H1 (cell line): ENCODE measurements at regions not wholly inside any gene's neighbourhood (a gene's known extent, or its start where the extent isn't known, plus 50 kb on each side); places are given as distances from the start of the nearest gene placed in this dataset.

Source experiments
- CTCF ChIA-PET: fragments of 300-600 bp; sonication (Branson Sonifier 250); formaldehyde crosslinking; loops from one replicate; lab custom pipeline; 2021; ENCODE audit not compliant: partially characterized antibody; lab: Charles Lee
- POLR2A ChIA-PET: fragments of 300-600 bp; sonication (Branson Sonifier 250); formaldehyde crosslinking; loops from one replicate; lab custom pipeline; 2021; ENCODE audit warnings: inconsistent platforms; ENCODE audit not compliant: partially characterized antibody; lab: Charles Lee
- DNase-seq, 2 experiments: peaks; one replicate each; pipeline versions ENCODE4 v3.0.0 to v3.0.0-alpha.2; 2010 to 2022; ENCODE audit warnings: low spot score in 2 of 2, low read depth in 1 of 2, mixed read lengths in 1 of 2
- FAIRE-seq: peaks from 2 replicates; lab custom pipeline; 2011; peaks lifted over from hg19 to GRCh38; lab: Jason Lieb, UNC
- H2AFZ ChIP-seq: 2 replicates; pipeline ENCODE4 v1.8.1; 2012; ENCODE audit warnings: low read length, inconsistent platforms
- H2AK5ac ChIP-seq: 2 replicates; pipeline ENCODE4 v1.6.1; 2013; ENCODE audit warnings: low read depth, low read length
- H2BK120ac ChIP-seq: replicated peaks from 2 replicates; pipeline ENCODE3; 2013; ENCODE audit warnings: low read depth, low read length, inconsistent platforms
- H2BK12ac ChIP-seq: 2 replicates; pipeline ENCODE4 v1.6.1; 2013; ENCODE audit warnings: low read depth, low read length
- H2BK15ac ChIP-seq: 2 replicates; pipeline ENCODE4 v1.6.1; 2013; ENCODE audit warnings: low read length
- H2BK20ac ChIP-seq: 2 replicates; pipeline ENCODE4 v1.6.1; 2013; ENCODE audit warnings: low read length
- H2BK5ac ChIP-seq: 2 replicates; pipeline ENCODE4 v1.6.1; 2013; ENCODE audit warnings: low read depth, low read length
- H3K14ac ChIP-seq: 2 replicates; pipeline ENCODE4 v1.6.1; 2013; ENCODE audit warnings: inconsistent platforms; ENCODE audit not compliant: insufficient read length
- H3K18ac ChIP-seq: 2 replicates; pipeline ENCODE4 v1.6.1; 2013; ENCODE audit warnings: low read length; ENCODE audit errors: extremely low read depth
- H3K23ac ChIP-seq: 2 replicates; pipeline ENCODE4 v1.6.1; 2013; ENCODE audit warnings: inconsistent platforms; ENCODE audit not compliant: insufficient read length
- H3K23me2 ChIP-seq: 2 replicates; pipeline ENCODE4 v1.6.1; 2013; ENCODE audit warnings: low read depth, low read length
- H3K27ac ChIP-seq: 2 replicates; pipeline ENCODE4 v1.6.1; 2011; ENCODE audit warnings: low read depth, low read length, inconsistent platforms
- H3K27me3 ChIP-seq, 4 experiments: replicated peaks in 1 of 4; 1 replicate in 1 of 4; 2 replicates in 3 of 4; pipeline versions ENCODE4 v1.6.1 to v1.8.1; 2011 to 2013; ENCODE audit warnings: low read length in 3 of 4, mild to moderate bottlenecking in 3 of 4, inconsistent platforms in 2 of 4, mixed read lengths in 2 of 4, moderate library complexity in 1 of 4; ENCODE audit not compliant: control insufficient read depth in 3 of 4, insufficient read depth in 3 of 4; ENCODE audit errors: extremely low read depth in 1 of 4
- H3K36me3 ChIP-seq, 4 experiments: 2 replicates each; pipeline versions ENCODE4 v1.6.1 to v1.8.1; 2011 to 2013; ENCODE audit warnings: mild to moderate bottlenecking in 4 of 4, low read length in 3 of 4, moderate library complexity in 2 of 4, control low read depth in 1 of 4, inconsistent platforms in 1 of 4; ENCODE audit not compliant: insufficient read depth in 4 of 4, control insufficient read depth in 2 of 4
- H3K4ac ChIP-seq: replicated peaks from 2 replicates; pipeline ENCODE3; 2013; ENCODE audit warnings: low read length, low read depth, mixed read lengths, inconsistent platforms; ENCODE audit not compliant: insufficient read length
- H3K4me1 ChIP-seq, 4 experiments: replicated peaks in 1 of 4; 1 replicate in 1 of 4; 2 replicates in 3 of 4; pipeline versions ENCODE4 v1.6.1 to v1.8.1; 2011 to 2013; ENCODE audit warnings: low read length in 3 of 4, inconsistent platforms in 2 of 4, mixed read lengths in 1 of 4; ENCODE audit not compliant: insufficient read depth in 4 of 4, control insufficient read depth in 3 of 4
- H3K4me2 ChIP-seq, 2 experiments: 2 replicates each; pipeline versions ENCODE4 v1.6.1 to v1.8.1; 2011 to 2013; ENCODE audit warnings: low read depth in 2 of 2, low read length in 2 of 2, control low read depth in 1 of 2, inconsistent platforms in 1 of 2, mild to moderate bottlenecking in 1 of 2; ENCODE audit not compliant: insufficient read depth in 1 of 2
- H3K4me3 ChIP-seq, 4 experiments: fragments of 200-600, 300-600 bp in 1 of 4; sonication (generic), shearing (Covaris generic), sonication (Bioruptor Twin) in 1 of 4; 2 replicates each; pipeline versions ENCODE4 v1.5.1 to v1.8.1; 2011 to 2016; ENCODE audit warnings: low read length in 4 of 4, low read depth in 3 of 4, control low read depth in 2 of 4, inconsistent platforms in 2 of 4, mild to moderate bottlenecking in 2 of 4, mixed read lengths in 1 of 4, moderate library complexity in 1 of 4; ENCODE audit not compliant: insufficient read depth in 2 of 4; ENCODE audit errors: extremely low read depth in 1 of 4
- H3K56ac ChIP-seq: replicated peaks from 2 replicates; pipeline ENCODE3; 2013; ENCODE audit warnings: low read depth, mild to moderate bottlenecking, mixed read lengths, low read length, inconsistent platforms; ENCODE audit not compliant: insufficient read length
- H3K79me1 ChIP-seq: 2 replicates; pipeline ENCODE4 v1.6.1; 2013; ENCODE audit warnings: low read depth, low read length, control low read depth
- H3K79me2 ChIP-seq, 2 experiments: 2 replicates each; pipeline versions ENCODE4 v1.6.1 to v1.8.1; 2012 to 2013; ENCODE audit warnings: low read length in 2 of 2, mild to moderate bottlenecking in 2 of 2, inconsistent platforms in 1 of 2; ENCODE audit not compliant: insufficient read depth in 2 of 2, control insufficient read depth in 1 of 2
- H3K9ac ChIP-seq, 4 experiments: replicated peaks in 1 of 4; 1 replicate in 1 of 4; 2 replicates in 3 of 4; pipeline versions ENCODE4 v1.6.1 to v1.8.1; 2011 to 2013; ENCODE audit warnings: low read depth in 3 of 4, low read length in 3 of 4, control low read depth in 2 of 4, mild to moderate bottlenecking in 2 of 4, moderate library complexity in 2 of 4, inconsistent platforms in 1 of 4; ENCODE audit errors: extremely low read depth in 1 of 4
- H3K9me3 ChIP-seq, 2 experiments: 2 replicates each; pipeline versions ENCODE4 v1.6.1 to v1.8.1; 2012 to 2013; ENCODE audit warnings: mild to moderate bottlenecking in 2 of 2, moderate library complexity in 2 of 2, control low read depth in 1 of 2, inconsistent platforms in 1 of 2, low read depth in 1 of 2, low read length in 1 of 2, mixed read lengths in 1 of 2; ENCODE audit not compliant: insufficient read depth in 2 of 2
- H4K20me1 ChIP-seq, 2 experiments: replicated peaks in 1 of 2; 2 replicates each; pipeline versions ENCODE3 to v1.8.1; 2011 to 2013; ENCODE audit warnings: inconsistent platforms in 2 of 2, low read length in 2 of 2, mild to moderate bottlenecking in 1 of 2; ENCODE audit not compliant: insufficient read depth in 2 of 2, control insufficient read depth in 1 of 2
- H4K5ac ChIP-seq: 2 replicates; pipeline ENCODE4 v1.6.1; 2013; ENCODE audit warnings: low read length, low read depth, mixed read lengths, inconsistent platforms; ENCODE audit not compliant: insufficient read length
- H4K8ac ChIP-seq: 2 replicates; pipeline ENCODE4 v1.8.0; 2013; ENCODE audit warnings: mild to moderate bottlenecking, moderate library complexity, low read length, inconsistent platforms; ENCODE audit not compliant: insufficient read depth; ENCODE audit errors: extremely low read depth
- H4K91ac ChIP-seq: replicated peaks from 2 replicates; pipeline ENCODE3; 2013; ENCODE audit warnings: low read length, mixed read lengths, inconsistent platforms; ENCODE audit not compliant: insufficient read length
- ATF3 ChIP-seq: IDR thresholded peaks from 2 replicates; pipeline ENCODE4 v1.6.1; 2011; ENCODE audit warnings: low read depth, mild to moderate bottlenecking, low read length; ENCODE audit not compliant: insufficient read depth
- CEBPB ChIP-seq: IDR thresholded peaks from 2 replicates; pipeline ENCODE4 v1.6.1; 2012; ENCODE audit warnings: low read depth, low read length
- MAX ChIP-seq: IDR thresholded peaks from 2 replicates; pipeline ENCODE4 v1.6.1; 2012; ENCODE audit warnings: inconsistent platforms
- SIX5 ChIP-seq: IDR thresholded peaks from 2 replicates; pipeline ENCODE4 v1.6.1; 2011; ENCODE audit warnings: mild to moderate bottlenecking, low read depth, low read length
- WGBS, 2 experiments: shearing (Covaris generic) in 1 of 2; methylation state at CpG; one replicate each; pipeline versions ENCODE4 v1.1.6 to v1.1.7; 2013 to 2015; ENCODE audit warnings: low lambda C conversion rate in 2 of 2, mixed read lengths in 2 of 2, inconsistent platforms in 1 of 2, low coverage in 1 of 2, missing lambda C conversion rate in 1 of 2; ENCODE audit not compliant: insufficient replicate concordance in 2 of 2, insufficient coverage in 1 of 2, insufficient read length in 1 of 2; ENCODE audit errors: extremely low coverage in 1 of 2, missing lambda C conversion rate in 1 of 2; 5-methylcytosine and 5-hydroxymethylcytosine counted together

GRCh38 chr4:24704149-24704548, 91.2 kb upstream of the SOD3 start:
- Histone ChIP-seq H3K23ac (no peak overlapping the region), H2AK5ac (no peak overlapping the region), H2BK20ac (no peak overlapping the region), H4K5ac (no peak overlapping the region), H3K23me2 (no peaks in the 10 kb centered on the region), H4K8ac (no peak overlapping the region), H3K9ac (no peak overlapping the region), H3K18ac (no peak overlapping the region), H2BK15ac (no peak overlapping the region), H2BK5ac (no peak overlapping the region), H3K36me3 (no peaks in the 10 kb centered on the region), H3K79me1 (no peaks in the 10 kb centered on the region), H3K56ac (no peak overlapping the region), H2BK12ac (no peak overlapping the region), H3K27me3 (no peaks in the 10 kb centered on the region), H3K4ac (no peak overlapping the region), H3K14ac (no peak overlapping the region)
- peak; percentile 88 for FAIRE-seq
- WGBS, 2 experiments = 68% methylated on average over 6 of the region's 6 CpGs; no CpG with 5 or more reads in 1 of the 2 experiments
- POLR2A ChIA-PET = interaction anchor here (1.2 kb wide), 3 partner anchors 17 to 232 kb away, joined by 3 to 4 read pairs (median 3); no protein-coding TSS in a partner anchor
- TF ChIP-seq SIX5 (no peak), MAX (peak; percentile 44; the same call in 1 of the 2 replicates), ATF3 (no peak), CEBPB (no peak)
- TF ChIP-seq, all 59 proteins: peak for 1
- Histone ChIP-seq H3K4me2 (no peak overlapping the region), H3K9me3 (no peaks in the 10 kb centered on the region), H2BK120ac (no peak overlapping the region), H3K4me1 (peaks cover 0 to 4% (median 0%) of the 10 kb centered on the region in 4 experiments; a peak in 2 of 7 replicates), H2AFZ (no peak overlapping the region), H3K4me3 (no peak overlapping the region), H4K20me1 (no peaks in the 10 kb centered on the region), H3K27ac (no peak overlapping the region), H4K91ac (no peak overlapping the region), H3K79me2 (no peaks in the 10 kb centered on the region)
- DNase-seq = peak in 1 of 2 experiments; percentile 44
- CTCF ChIA-PET = interaction anchor here (0.8 to 4.1 kb wide), 5 partner anchors 9 to 276 kb away, joined by 3 to 24 read pairs (median 4); partner anchors contain the start of gene DHX15
